HCT116 (cell line): ENCODE measurements at regions not wholly inside any gene's neighbourhood (a gene's known extent, or its start where the extent isn't known, plus 50 kb on each side); places are given as distances from the start of the nearest gene placed in this dataset.

ENCODE experiments used
- ATAC-seq: fragments of 200-7000 bp; cut with Tn5 transposase; 2 replicates; pipeline ENCODE4 v1.9.1; 2020; ENCODE audit warnings: mild to moderate bottlenecking, moderate library complexity
- BruUV-seq: library from RNA; stranded (reverse); fragments of 400-500 nt; replicated peaks from 2 replicates; lab custom pipeline; 2021; lab: Mats Ljungman, UMichigan
- CTCF ChIA-PET: fragments of 300-600 bp; sonication (Branson Sonifier 250); formaldehyde crosslinking; loops from one replicate; lab custom pipeline; 2021; ENCODE audit warnings: antibody characterized with exemption; lab: Charles Lee
- POLR2A ChIA-PET: fragments of 300-600, 350-600 bp; sonication (Branson Sonifier 250); formaldehyde crosslinking; loops from one replicate; lab custom pipeline; 2021; ENCODE audit warnings: antibody characterized with exemption; lab: Charles Lee
- RAD21 ChIA-PET, 2 experiments: fragments of 300-600 bp; sonication (Branson Sonifier 250); formaldehyde crosslinking; loops; one replicate each; lab custom pipeline; 2023; ENCODE audit warnings: low total read pairs in 2 of 2; ENCODE audit not compliant: uncharacterized antibody in 2 of 2, unreplicated experiment in 2 of 2, low non-redundant PET in 1 of 2; lab: Charles Lee
- DNase-seq: peaks from one replicate; pipeline ENCODE4 v3.0.0-alpha.2; 2010; ENCODE audit warnings: low read depth, low spot score
- H2AFZ ChIP-seq: fragments of 200-600 bp; shearing (Covaris generic), sonication (generic); 2 replicates; pipeline ENCODE4 v1.6.1; 2017; ENCODE audit warnings: low read depth, mixed run types, mixed read lengths, antibody characterized with exemption, low read length; ENCODE audit not compliant: poor library complexity, severe bottlenecking
- H3K27ac ChIP-seq: 2 replicates; pipeline ENCODE4 v1.5.1; 2012; ENCODE audit warnings: low read depth, low read length
- H3K27me3 ChIP-seq: fragments of 200-600 bp; sonication (generic); 2 replicates; pipeline ENCODE4 v1.6.1; 2016; ENCODE audit warnings: mixed run types, low read length, mixed read lengths; ENCODE audit not compliant: insufficient read depth
- H3K36me3 ChIP-seq, 2 experiments: fragments of 200-500 bp in 1 of 2; fragments of 200-600 bp in 1 of 2; sonication (Bioruptor generic) in 1 of 2; sonication (generic) in 1 of 2; 2 replicates each; pipeline versions ENCODE4 v1.5.1 to v1.6.1; 2014 to 2016; ENCODE audit warnings: low read length in 2 of 2, inconsistent platforms in 1 of 2, mixed read lengths in 1 of 2, mixed run types in 1 of 2; ENCODE audit not compliant: insufficient read depth in 2 of 2, control insufficient read depth in 1 of 2
- H3K4me1 ChIP-seq, 2 experiments: fragments of 200-600 bp in 1 of 2; sonication (generic) in 1 of 2; 2 replicates each; pipeline versions ENCODE4 v1.5.1 to v1.6.1; 2012 to 2017; ENCODE audit warnings: low read length in 2 of 2, inconsistent platforms in 1 of 2, mild to moderate bottlenecking in 1 of 2, mixed read lengths in 1 of 2, mixed run types in 1 of 2, moderate library complexity in 1 of 2; ENCODE audit not compliant: insufficient read depth in 2 of 2, control insufficient read depth in 1 of 2
- H3K4me2 ChIP-seq: fragments of 200-600 bp; sonication (generic); 2 replicates; pipeline ENCODE4 v1.6.1; 2017; ENCODE audit warnings: mixed run types, low read length, mixed read lengths
- H3K4me3 ChIP-seq, 2 experiments: fragments of 200-600 bp in 1 of 2; sonication (generic) in 1 of 2; replicated peaks in 1 of 2; 2 replicates each; pipeline ENCODE4 v1.5.1; 2011 to 2016; ENCODE audit warnings: low read length in 2 of 2, control low read depth in 1 of 2, low read depth in 1 of 2, mild to moderate bottlenecking in 1 of 2, mixed read lengths in 1 of 2, mixed run types in 1 of 2
- H3K79me2 ChIP-seq: fragments of 200-600 bp; sonication (generic); 2 replicates; pipeline ENCODE4 v1.6.1; 2017; ENCODE audit warnings: mild to moderate bottlenecking, mixed run types, low read length, moderate library complexity, mixed read lengths; ENCODE audit not compliant: insufficient read depth
- H3K9ac ChIP-seq: fragments of 200-600 bp; sonication (generic); 2 replicates; pipeline ENCODE4 v1.6.1; 2016; ENCODE audit warnings: low read length, mixed read lengths
- H3K9me2 ChIP-seq: fragments of 200-600 bp; sonication (generic), shearing (Covaris generic); 2 replicates; pipeline ENCODE4 v1.6.1; 2017; ENCODE audit warnings: mixed run types, mild to moderate bottlenecking, moderate library complexity; ENCODE audit not compliant: insufficient read depth
- H3K9me3 ChIP-seq, 2 experiments: fragments of 200-500 bp in 1 of 2; fragments of 200-600 bp in 1 of 2; sonication (Bioruptor generic) in 1 of 2; sonication (generic) in 1 of 2; 2 replicates each; pipeline ENCODE4 v1.6.1; 2014 to 2017; ENCODE audit warnings: low read length in 2 of 2, mixed read lengths in 2 of 2, inconsistent platforms in 1 of 2, low read depth in 1 of 2, mild to moderate bottlenecking in 1 of 2, mixed run types in 1 of 2, moderate library complexity in 1 of 2; ENCODE audit not compliant: control insufficient read depth in 1 of 2, insufficient read depth in 1 of 2
- H4K20me1 ChIP-seq: fragments of 200-600 bp; sonication (generic), shearing (Covaris generic); 2 replicates; pipeline ENCODE4 v1.6.1; 2017; ENCODE audit warnings: mixed run types, mild to moderate bottlenecking, moderate library complexity; ENCODE audit not compliant: insufficient read depth
- ATF3 ChIP-seq: IDR thresholded peaks from 2 replicates; pipeline ENCODE4 v1.6.1; 2012
- CBX3 ChIP-seq: IDR thresholded peaks from 2 replicates; pipeline ENCODE4 v1.6.1; 2012; ENCODE audit warnings: low read depth
- CEBPB ChIP-seq: IDR thresholded peaks from 2 replicates; pipeline ENCODE4 v1.6.1; 2012; ENCODE audit warnings: low read depth
- CTCF ChIP-seq, 3 experiments: fragments of 200-600 bp in 1 of 3; sonication (generic) in 1 of 3; IDR thresholded peaks in 2 of 3; conservative IDR thresholded peaks in 1 of 3; 2 replicates each; pipeline ENCODE4 v1.5.1; 2012 to 2017; ENCODE audit warnings: low read depth in 2 of 3, low read length in 2 of 3, antibody characterized with exemption in 1 of 3, borderline replicate concordance in 1 of 3, control low read depth in 1 of 3, mild to moderate bottlenecking in 1 of 3, mixed read lengths in 1 of 3, mixed run types in 1 of 3, moderate library complexity in 1 of 3; ENCODE audit not compliant: insufficient read depth in 1 of 3
- ELF1 ChIP-seq: IDR thresholded peaks from 2 replicates; pipeline ENCODE4 v1.6.1; 2012; ENCODE audit warnings: low read depth, borderline replicate concordance
- EZH2 ChIP-seq: fragments of 200-600 bp; sonication (generic); IDR thresholded peaks from 2 replicates; pipeline ENCODE4 v1.6.1; 2017; ENCODE audit warnings: antibody characterized with exemption, mixed run types
- EZH2phosphoT487 ChIP-seq: fragments of 200-600 bp; IDR thresholded peaks from 2 replicates; pipeline ENCODE4 v1.6.1; 2018; ENCODE audit warnings: antibody characterized with exemption, borderline replicate concordance
- FOSL1 ChIP-seq: IDR thresholded peaks from 2 replicates; pipeline ENCODE4 v1.6.1; 2012; ENCODE audit warnings: low read depth
- JUND ChIP-seq: IDR thresholded peaks from 2 replicates; pipeline ENCODE4 v1.6.1; 2012
- MAX ChIP-seq: IDR thresholded peaks from 2 replicates; pipeline ENCODE4 v1.6.1; 2012
- POLR2A ChIP-seq: IDR thresholded peaks from 2 replicates; pipeline ENCODE4 v1.7.0; 2011; ENCODE audit warnings: borderline replicate concordance; ENCODE audit not compliant: insufficient read depth, insufficient read length; ENCODE audit errors: extremely low read depth
- POLR2AphosphoS5 ChIP-seq: IDR thresholded peaks from 2 replicates; pipeline ENCODE4 v1.6.1; 2011; ENCODE audit warnings: mild to moderate bottlenecking, low read depth, low read length, moderate library complexity
- RAD21 ChIP-seq: IDR thresholded peaks from 2 replicates; pipeline ENCODE4 v1.6.1; 2012; ENCODE audit warnings: low read depth, mild to moderate bottlenecking
- REST ChIP-seq: IDR thresholded peaks from 2 replicates; pipeline ENCODE4 v1.6.1; 2012; ENCODE audit warnings: low read depth
- SIN3A ChIP-seq: IDR thresholded peaks from 2 replicates; pipeline ENCODE4 v1.6.1; 2012; ENCODE audit warnings: low read depth
- SP1 ChIP-seq: IDR thresholded peaks from 2 replicates; pipeline ENCODE4 v1.6.1; 2012; ENCODE audit warnings: low read depth
- SRF ChIP-seq: IDR thresholded peaks from 2 replicates; pipeline ENCODE4 v1.6.1; 2012; ENCODE audit warnings: low read depth
- TCF7L2 ChIP-seq: IDR thresholded peaks from 2 replicates; pipeline ENCODE4 v1.7.0; 2011; ENCODE audit warnings: borderline replicate concordance, inconsistent platforms; ENCODE audit not compliant: insufficient read depth, insufficient read length; ENCODE audit errors: extremely low read depth
- ZBTB33 ChIP-seq: IDR thresholded peaks from 2 replicates; pipeline ENCODE4 v1.6.1; 2011; ENCODE audit warnings: mild to moderate bottlenecking, low read length, moderate library complexity; ENCODE audit not compliant: insufficient replicate concordance; ENCODE audit errors: extremely low read depth
- ZNF274 ChIP-seq: fragments of 200-500 bp; sonication (Bioruptor generic); IDR thresholded peaks from 2 replicates; pipeline ENCODE4 v1.6.1; 2014; ENCODE audit warnings: mild to moderate bottlenecking, low read depth, low read length, inconsistent platforms
- intact Hi-C: fragments of 100-400 bp; cut with micrococcal nuclease; formaldehyde crosslinking; loops from 2 replicates; pipeline ENCODE4 v1.10.0; 2022

GRCh38 chr1:213448776-213449175 lies 397.7 kb downstream of the RPS6KC1 start:
- no TSS peak for BruUV-seq
- Histone ChIP-seq H3K36me3 (no peaks in the 10 kb centered on the region), H3K27ac (no peak overlapping the region), H2AFZ (no peak overlapping the region), H3K9me2 (no peaks in the 10 kb centered on the region), H3K4me1 (peaks cover 4% of the 10 kb centered on the region in 2 experiments; a peak in 3 of 4 replicates), H4K20me1 (no peaks in the 10 kb centered on the region), H3K9me3 (no peaks in the 10 kb centered on the region), H3K27me3 (peaks cover 59% of the 10 kb centered on the region), H3K79me2 (no peaks in the 10 kb centered on the region), H3K9ac (no peak overlapping the region), H3K4me3 (no peak overlapping the region), H3K4me2 (no peak overlapping the region)
- ATAC-seq (no peak), DNase-seq (no peak)
- POLR2A ChIA-PET, result no interaction called here
- TF ChIP-seq CBX3, result no peak
- no peak for TF ChIP-seq SRF
- no peak for TF ChIP-seq MAX
- no peak for TF ChIP-seq REST
- no peak for TF ChIP-seq ATF3
- no peak for TF ChIP-seq SIN3A
- TF ChIP-seq CEBPB, result no peak
- no peak for TF ChIP-seq TCF7L2
- TF ChIP-seq ELF1, result no peak
- TF ChIP-seq ZBTB33, result no peak
- no peak for TF ChIP-seq RAD21
- no peak for TF ChIP-seq CTCF (IDR thresholded peaks at IDR 0.05 in 2 of 3, conservative IDR thresholded peaks at IDR 0.05 in 1 of 3; ENCODE audit: borderline replicate concordance in 1 of 3, insufficient read depth in 1 of 3, low read depth in 2 of 3, low read length in 2 of 3)
- TF ChIP-seq EZH2phosphoT487, result no peak
- no peak for TF ChIP-seq JUND
- TF ChIP-seq EZH2, result no peak
- TF ChIP-seq ZNF274, result no peak
- TF ChIP-seq FOSL1, result no peak
- no peak for TF ChIP-seq POLR2A
- TF ChIP-seq POLR2AphosphoS5, result no peak
- TF ChIP-seq SP1, result no peak
- RAD21 ChIA-PET, result no interaction called here
- CTCF ChIA-PET, result no interaction called here
- intact Hi-C loops, result no loop called here
